Thyroid gland (tissue), 4 donors: ENCODE measurements at regions not wholly inside any gene's neighbourhood (a gene's known extent, or its start where the extent isn't known, plus 50 kb on each side); places are given as distances from the start of the nearest gene placed in this dataset.

Experiments used
- DNase-seq, 2 donors: peaks; one replicate each; pipeline ENCODE4 v3.0.0-alpha.2; 2019
- H3K27ac ChIP-seq, 3 donors: fragments of 200-600 bp; sonication (generic); 1 replicate in 2 of 3; 2 replicates in 1 of 3; pipeline ENCODE4 v1.5.1; 2016 to 2019; ENCODE audit warnings: mild to moderate bottlenecking in 1 of 3, moderate library complexity in 1 of 3
- H3K27me3 ChIP-seq: fragments of 200-600 bp; sonication (generic); one replicate; pipeline ENCODE4 v1.5.1; 2019
- H3K36me3 ChIP-seq, 2 donors: fragments of 200-600 bp; sonication (generic); one replicate each; pipeline ENCODE4 v1.5.1; 2016 to 2019
- H3K4me1 ChIP-seq, 2 donors: fragments of 200-600 bp; sonication (generic); one replicate each; pipeline ENCODE4 v1.5.1; 2017 to 2019
- H3K4me3 ChIP-seq, 3 donors: fragments of 200-600 bp; sonication (generic); replicated peaks in 1 of 3; 1 replicate in 2 of 3; 2 replicates in 1 of 3; pipeline ENCODE4 v1.5.1; 2016; ENCODE audit warnings: mild to moderate bottlenecking in 1 of 3
- H3K9me3 ChIP-seq: fragments of 200-600 bp; sonication (generic); one replicate; pipeline ENCODE4 v1.5.1; 2017
- CTCF ChIP-seq, 6 experiments: fragments of 200-600 bp in 3 of 6; fragments of 450-650 bp in 3 of 6; sonication (generic) in 3 of 6; IDR thresholded peaks; one replicate each; pipeline ENCODE4 v1.5.1; 2016 to 2019; ENCODE audit warnings: antibody characterized with exemption in 6 of 6, mild to moderate bottlenecking in 2 of 6, inconsistent platforms in 1 of 6, moderate library complexity in 1 of 6
- POLR2A ChIP-seq, 2 donors: fragments of 450-650 bp; IDR thresholded peaks; one replicate each; pipeline ENCODE4 v1.6.1; 2017; ENCODE audit warnings: antibody characterized with exemption in 2 of 2, mild to moderate bottlenecking in 2 of 2, moderate library complexity in 1 of 2
- WGBS, 2 donors: methylation state at CpG; one replicate each; pipeline ENCODE4 v1.1.5; 2017; 5-methylcytosine and 5-hydroxymethylcytosine counted together
- intact Hi-C: fragments of 100-400 bp; cut with DNase I; formaldehyde crosslinking; loops from one replicate; pipeline ENCODE4 v1.15.1; 2023

- Histone ChIP-seq H3K27ac (no peak overlapping the region), H3K9me3 (no peaks in the 10 kb centered on the region), H3K36me3 (no peaks in the 10 kb centered on the region), H3K4me1 (no peaks in the 10 kb centered on the region), H3K4me3 (no peak overlapping the region), H3K27me3 (no peaks in the 10 kb centered on the region)
- TF ChIP-seq POLR2A (IDR thresholded peaks at IDR 0.05) = no peak
- TF ChIP-seq CTCF (IDR thresholded peaks at IDR 0.05) = no peak
- 84 to 88% methylated on average over 1 of the region's 1 CpG for WGBS, 2 donors
- intact Hi-C loops = no loop called here
- DNase-seq = no peak
These were observed 1062.5 kb downstream of the ADGRL3 start for GRCh38 chr4:62262676-62263075.

- intact Hi-C loops = no loop called here
These were observed 1060.1 kb downstream of the ADGRL3 start for GRCh38 chr4:62260254-62260653.

GRCh38 chr4:62256479-62256878 is 1056.4 kb downstream of the ADGRL3 start:
- Histone ChIP-seq H3K4me1 (no peaks in the 10 kb centered on the region), H3K4me3 (no peak overlapping the region), H3K27me3 (no peaks in the 10 kb centered on the region), H3K36me3 (no peaks in the 10 kb centered on the region), H3K9me3 (no peaks in the 10 kb centered on the region), H3K27ac (no peak overlapping the region)
- DNase-seq = no peak
- intact Hi-C loops = no loop called here
- TF ChIP-seq CTCF (IDR thresholded peaks at IDR 0.05) (no peak), POLR2A (IDR thresholded peaks at IDR 0.05) (no peak)

More at GRCh38 chr4:62260254-62260653, 1060.1 kb downstream of the ADGRL3 start:
- no peaks in the 10 kb centered on the region for H3K27me3 ChIP-seq
- H3K36me3 ChIP-seq = no peaks in the 10 kb centered on the region
- H3K4me3 ChIP-seq = no peak overlapping the region
- DNase-seq = no peak
- TF ChIP-seq POLR2A (IDR thresholded peaks at IDR 0.05) (no peak), CTCF (IDR thresholded peaks at IDR 0.05) (no peak)
- 71 to 78% methylated on average over 3 of the region's 3 CpGs for WGBS, 2 donors
- H3K4me1 ChIP-seq = no peaks in the 10 kb centered on the region
- no peak overlapping the region for H3K27ac ChIP-seq
- no peaks in the 10 kb centered on the region for H3K9me3 ChIP-seq

GRCh38 chr4:62252728-62253127 is 1052.6 kb downstream of the ADGRL3 start:
- WGBS, 2 donors = 90 to 97% methylated on average over 1 of the region's 1 CpG
- no peaks in the 10 kb centered on the region for H3K9me3 ChIP-seq
- H3K36me3 ChIP-seq = no peaks in the 10 kb centered on the region
- intact Hi-C loops = no loop called here
- no peak overlapping the region for H3K4me3 ChIP-seq
- no peaks in the 10 kb centered on the region for H3K27me3 ChIP-seq
- DNase-seq = no peak
- H3K27ac ChIP-seq = no peak overlapping the region
- TF ChIP-seq CTCF (IDR thresholded peaks at IDR 0.05) (no peak), POLR2A (IDR thresholded peaks at IDR 0.05) (no peak)
- no peaks in the 10 kb centered on the region for H3K4me1 ChIP-seq

GRCh38 chr4:62250100-62250499 is 1050.0 kb downstream of the ADGRL3 start:
- no peak overlapping the region for H3K4me3 ChIP-seq
- no peaks in the 10 kb centered on the region for H3K36me3 ChIP-seq
- H3K9me3 ChIP-seq = no peaks in the 10 kb centered on the region
- H3K4me1 ChIP-seq = no peaks in the 10 kb centered on the region
- H3K27ac ChIP-seq = no peak overlapping the region
- H3K27me3 ChIP-seq = no peaks in the 10 kb centered on the region
- intact Hi-C loops = no loop called here
- TF ChIP-seq POLR2A (IDR thresholded peaks at IDR 0.05) = no peak
- no peak for TF ChIP-seq CTCF (IDR thresholded peaks at IDR 0.05)
- 64 to 86% methylated on average over 5 of the region's 5 CpGs for WGBS, 2 donors
- no peak for DNase-seq
